Rectal smooth muscle tissue (tissue), 1 donor: ENCODE measurements at regions not wholly inside any gene's neighbourhood (a gene's known extent, or its start where the extent isn't known, plus 50 kb on each side); places are given as distances from the start of the nearest gene placed in this dataset.

Source experiments
- H3K27ac ChIP-seq: one replicate; pipeline ENCODE4 v1.7.0; 2013; ENCODE audit warnings: low read depth, low read length, inconsistent platforms
- H3K27me3 ChIP-seq: one replicate; pipeline ENCODE4 v1.7.0; 2013; ENCODE audit warnings: low read length; ENCODE audit not compliant: control insufficient read depth, insufficient read depth
- H3K36me3 ChIP-seq: one replicate; pipeline ENCODE4 v1.7.0; 2013; ENCODE audit warnings: low read length; ENCODE audit not compliant: control insufficient read depth, insufficient read depth
- H3K4me1 ChIP-seq: one replicate; pipeline ENCODE4 v1.7.0; 2013; ENCODE audit warnings: low read length; ENCODE audit not compliant: control insufficient read depth, insufficient read depth
- H3K4me3 ChIP-seq: one replicate; pipeline ENCODE4 v1.7.0; 2013; ENCODE audit warnings: low read length
- H3K9ac ChIP-seq: one replicate; pipeline ENCODE4 v1.7.0; 2013; ENCODE audit warnings: low read length

- Histone ChIP-seq H3K4me1 (peaks cover 2% of the 10 kb centered on the region), H3K27ac (no peak overlapping the region), H3K27me3 (no peaks in the 10 kb centered on the region), H3K4me3 (no peak overlapping the region), H3K9ac (no peak overlapping the region), H3K36me3 (no peaks in the 10 kb centered on the region)
These were observed 50.7 kb upstream of the FRY start for GRCh38 chr13:31980830-31981229.
